ENCODE measurements at regions not wholly inside any gene's neighbourhood (a gene's known extent, or its start where the extent isn't known, plus 50 kb on each side); places are given as distances from the start of the nearest gene placed in this dataset.

DNA sequence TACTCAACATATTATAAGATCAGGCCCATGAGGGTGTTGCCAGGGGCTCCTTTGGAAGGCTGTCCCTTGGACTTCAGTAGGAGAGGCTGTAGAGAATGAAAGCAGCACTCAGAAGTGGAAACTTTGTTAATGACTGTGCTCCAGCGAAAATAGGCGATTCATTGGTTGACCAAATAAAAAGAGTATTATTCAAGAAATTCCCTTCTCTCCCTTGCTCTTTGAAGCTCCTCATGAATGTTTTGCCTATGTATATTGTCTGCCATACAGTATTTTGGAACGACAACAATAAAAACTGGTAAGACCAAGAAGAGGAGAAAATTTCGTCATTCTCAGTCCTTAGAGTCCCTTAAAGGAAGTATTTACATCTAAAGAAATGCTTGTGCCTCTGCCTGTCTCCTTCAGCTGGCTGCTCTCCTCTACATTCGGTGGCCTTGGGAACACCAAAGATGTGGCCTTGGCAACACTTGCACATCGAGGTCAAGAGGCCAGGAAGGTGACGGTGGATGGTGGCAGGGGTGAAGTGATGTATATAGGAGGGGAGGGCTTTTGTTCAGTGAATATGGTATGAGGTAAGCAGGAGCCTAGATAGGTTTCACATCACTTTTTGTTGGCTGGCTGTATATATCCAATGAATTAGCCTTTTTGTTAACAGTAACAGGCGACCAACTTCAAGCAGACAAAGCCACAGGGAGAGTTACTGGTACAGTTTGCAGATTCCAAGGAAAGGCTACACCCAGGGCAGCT, 95.0 kb upstream of the ACTBL2 start:
- Histone ChIP-seq H3K9me1 (ENCODE audit: control insufficient read depth, extremely low read depth, insufficient read depth, low read length) (no peaks in the 10 kb centered on the region), H3K9ac (ENCODE audit: control insufficient read depth, extremely low read depth, insufficient read depth, low read length) (no peak overlapping the region), H3K9me3 (ENCODE audit: control insufficient read depth, low read depth, low read length) (no peaks in the 10 kb centered on the region), H2AFZ (ENCODE audit: control insufficient read depth, low read length) (no peak overlapping the region), H3K4me2 (ENCODE audit: control insufficient read depth, extremely low read depth, insufficient read depth, low read depth, low read length) (no peak overlapping the region), H3K4me1 (ENCODE audit: control insufficient read depth, extremely low read depth, insufficient read depth, low read length) (no peaks in the 10 kb centered on the region), H3K36me3 (ENCODE audit: control insufficient read depth in 2 of 2, extremely low read depth in 1 of 2, insufficient read depth in 2 of 2, low read length in 2 of 2) (no peaks in the 10 kb centered on the region), H3K79me2 (ENCODE audit: control insufficient read depth, insufficient read depth, low read length) (no peaks in the 10 kb centered on the region), H3K4me3 (ENCODE audit: control insufficient read depth in 2 of 3, extremely low read depth in 1 of 3, insufficient read depth in 2 of 3, low read depth in 1 of 3, low read length in 3 of 3) (no peak overlapping the region), H4K20me1 (ENCODE audit: control insufficient read depth, extremely low read depth, insufficient read depth, low read length) (no peaks in the 10 kb centered on the region), H3K27me3 (ENCODE audit: control insufficient read depth, extremely low read depth, insufficient read depth, low read length) (peaks cover 4% of the 10 kb centered on the region), H3K27ac (ENCODE audit: control insufficient read depth, insufficient read depth, low read length) (no peak overlapping the region)
- dilution Hi-C loops (cut with MboI; ENCODE audit: extremely low pct_ligation_motif_present, low sequenced_read_pairs): no loop called here
- TF ChIP-seq, protein P1, sequence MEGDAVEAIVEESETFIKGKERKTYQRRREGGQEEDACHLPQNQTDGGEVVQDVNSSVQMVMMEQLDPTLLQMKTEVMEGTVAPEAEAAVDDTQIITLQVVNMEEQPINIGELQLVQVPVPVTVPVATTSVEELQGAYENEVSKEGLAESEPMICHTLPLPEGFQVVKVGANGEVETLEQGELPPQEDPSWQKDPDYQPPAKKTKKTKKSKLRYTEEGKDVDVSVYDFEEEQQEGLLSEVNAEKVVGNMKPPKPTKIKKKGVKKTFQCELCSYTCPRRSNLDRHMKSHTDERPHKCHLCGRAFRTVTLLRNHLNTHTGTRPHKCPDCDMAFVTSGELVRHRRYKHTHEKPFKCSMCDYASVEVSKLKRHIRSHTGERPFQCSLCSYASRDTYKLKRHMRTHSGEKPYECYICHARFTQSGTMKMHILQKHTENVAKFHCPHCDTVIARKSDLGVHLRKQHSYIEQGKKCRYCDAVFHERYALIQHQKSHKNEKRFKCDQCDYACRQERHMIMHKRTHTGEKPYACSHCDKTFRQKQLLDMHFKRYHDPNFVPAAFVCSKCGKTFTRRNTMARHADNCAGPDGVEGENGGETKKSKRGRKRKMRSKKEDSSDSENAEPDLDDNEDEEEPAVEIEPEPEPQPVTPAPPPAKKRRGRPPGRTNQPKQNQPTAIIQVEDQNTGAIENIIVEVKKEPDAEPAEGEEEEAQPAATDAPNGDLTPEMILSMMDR (optimal IDR thresholded peaks at IDR 0.05 in 1 of 3, IDR thresholded peaks at IDR 0.05 in 1 of 3, conservative IDR thresholded peaks at IDR 0.05 in 1 of 3; ENCODE audit: extremely low read depth in 1 of 3, insufficient read depth in 2 of 3, low read length in 3 of 3): no peak
- no peak for TF ChIP-seq EZH2 (IDR thresholded peaks at IDR 0.05; ENCODE audit: low read length)
- FAIRE-seq (no peak), DNase-seq (ENCODE audit: low read depth, low spot score) (no peak)

DNA sequence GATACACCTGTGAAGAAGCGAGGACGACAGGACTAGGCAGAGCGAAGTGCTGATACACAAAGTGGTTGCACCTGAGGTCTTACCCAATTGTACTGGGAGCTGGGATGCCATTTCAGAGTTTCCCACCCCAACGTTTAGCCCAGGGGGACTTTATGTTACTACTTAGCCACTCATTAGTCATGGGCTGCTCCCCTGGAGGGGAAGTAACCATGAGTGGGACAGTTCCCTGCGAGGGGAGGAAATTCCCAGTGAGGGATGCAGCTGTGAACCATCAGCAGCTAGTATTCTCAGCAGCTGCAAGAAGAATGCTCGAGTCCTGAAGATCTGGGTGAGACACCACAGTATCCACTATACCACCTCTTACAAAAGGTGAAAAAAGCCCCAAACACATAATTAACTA, 93.7 kb upstream of the ACTBL2 start:
- Histone ChIP-seq H4K20me1 (ENCODE audit: control insufficient read depth, extremely low read depth, insufficient read depth, low read length) (no peaks in the 10 kb centered on the region), H3K9me1 (ENCODE audit: control insufficient read depth, extremely low read depth, insufficient read depth, low read length) (no peaks in the 10 kb centered on the region), H3K9ac (ENCODE audit: control insufficient read depth, extremely low read depth, insufficient read depth, low read length) (no peak overlapping the region), H3K79me2 (ENCODE audit: control insufficient read depth, insufficient read depth, low read length) (no peaks in the 10 kb centered on the region), H3K9me3 (ENCODE audit: control insufficient read depth, low read depth, low read length) (no peaks in the 10 kb centered on the region), H3K27me3 (ENCODE audit: control insufficient read depth, extremely low read depth, insufficient read depth, low read length) (peaks cover 4% of the 10 kb centered on the region), H3K36me3 (ENCODE audit: control insufficient read depth in 2 of 2, extremely low read depth in 1 of 2, insufficient read depth in 2 of 2, low read length in 2 of 2) (no peaks in the 10 kb centered on the region), H3K27ac (ENCODE audit: control insufficient read depth, insufficient read depth, low read length) (no peak overlapping the region), H3K4me3 (ENCODE audit: control insufficient read depth in 2 of 3, extremely low read depth in 1 of 3, insufficient read depth in 2 of 3, low read depth in 1 of 3, low read length in 3 of 3) (no peak overlapping the region), H3K4me2 (ENCODE audit: control insufficient read depth, extremely low read depth, insufficient read depth, low read depth, low read length) (no peak overlapping the region), H3K4me1 (ENCODE audit: control insufficient read depth, extremely low read depth, insufficient read depth, low read length) (no peaks in the 10 kb centered on the region), H2AFZ (ENCODE audit: control insufficient read depth, low read length) (no peak overlapping the region)
- no peak for DNase-seq (ENCODE audit: low read depth, low spot score)
- FAIRE-seq: no peak
- TF ChIP-seq EZH2 (IDR thresholded peaks at IDR 0.05; ENCODE audit: low read length): no peak
- TF ChIP-seq, protein P1 (optimal IDR thresholded peaks at IDR 0.05 in 1 of 3, IDR thresholded peaks at IDR 0.05 in 1 of 3, conservative IDR thresholded peaks at IDR 0.05 in 1 of 3; ENCODE audit: extremely low read depth in 1 of 3, insufficient read depth in 2 of 3, low read length in 3 of 3): no peak
- dilution Hi-C loops (cut with MboI; ENCODE audit: extremely low pct_ligation_motif_present, low sequenced_read_pairs): no loop called here
